DOHH2 (cell line): ENCODE measurements at regions not wholly inside any gene's neighbourhood (a gene's known extent, or its start where the extent isn't known, plus 50 kb on each side); places are given as distances from the start of the nearest gene placed in this dataset.

Experiments
- H3F3A ChIP-seq: fragments of 200-600 bp; sonication (generic), shearing (Covaris generic); 2 replicates; pipeline ENCODE4 v1.6.0; 2016; ENCODE audit warnings: antibody characterized with exemption, mild to moderate bottlenecking; ENCODE audit not compliant: control insufficient read depth, insufficient read depth
- H3K27ac ChIP-seq: fragments of 200-600 bp; sonication (generic); 2 replicates; pipeline ENCODE4 v1.5.1; 2014; ENCODE audit warnings: low read depth, mild to moderate bottlenecking, low read length, moderate library complexity
- H3K27me3 ChIP-seq: fragments of 200-600 bp; sonication (generic); 2 replicates; pipeline ENCODE4 v1.6.1; 2014; ENCODE audit warnings: mild to moderate bottlenecking, low read length, mixed read lengths; ENCODE audit not compliant: control insufficient read depth
- H3K36me3 ChIP-seq: fragments of 200-600 bp; sonication (generic); 2 replicates; pipeline ENCODE4 v1.6.1; 2014; ENCODE audit warnings: mild to moderate bottlenecking, low read length, moderate library complexity, mixed read lengths; ENCODE audit not compliant: control insufficient read depth
- H3K4me1 ChIP-seq: fragments of 200-600 bp; sonication (generic); 2 replicates; pipeline ENCODE4 v1.6.1; 2014; ENCODE audit warnings: mild to moderate bottlenecking, low read length, mixed read lengths; ENCODE audit not compliant: control insufficient read depth
- H3K4me2 ChIP-seq: fragments of 200-600 bp; sonication (generic); 2 replicates; pipeline ENCODE4 v1.6.0; 2014; ENCODE audit warnings: mild to moderate bottlenecking, low read length, moderate library complexity
- H3K4me3 ChIP-seq: fragments of 200-600 bp; sonication (generic); 2 replicates; pipeline ENCODE4 v1.5.1; 2014; ENCODE audit warnings: mild to moderate bottlenecking, low read length, mixed read lengths
- H3K79me2 ChIP-seq: fragments of 200-600 bp; sonication (generic); 2 replicates; pipeline ENCODE4 v1.6.1; 2014; ENCODE audit warnings: mild to moderate bottlenecking, low read length, mixed read lengths; ENCODE audit not compliant: control insufficient read depth
- H3K9me2 ChIP-seq: fragments of 200-600 bp; sonication (generic); replicated peaks from 2 replicates; pipeline ENCODE4 v1.6.1; 2014; ENCODE audit warnings: mild to moderate bottlenecking, low read length, mixed read lengths; ENCODE audit not compliant: control insufficient read depth
- H3K9me3 ChIP-seq: fragments of 200-600 bp; sonication (generic); 2 replicates; pipeline ENCODE4 v1.6.1; 2014; ENCODE audit warnings: antibody characterized with exemption, low read length, mixed read lengths; ENCODE audit not compliant: control insufficient read depth, insufficient read depth
- H4K20me1 ChIP-seq: fragments of 200-600 bp; sonication (generic); 2 replicates; pipeline ENCODE4 v1.6.0; 2014; ENCODE audit warnings: low read depth, mild to moderate bottlenecking, antibody characterized with exemption, low read length, moderate library complexity; ENCODE audit not compliant: control insufficient read depth, insufficient read depth
- EZH2phosphoT487 ChIP-seq: fragments of 200-600 bp; sonication (generic); IDR thresholded peaks from 2 replicates; pipeline ENCODE4 v1.6.1; 2017; ENCODE audit warnings: borderline replicate concordance, mild to moderate bottlenecking, antibody characterized with exemption, low read length, moderate library complexity, mixed read lengths
- TF ChIP-seq, protein P1 (sequence below): fragments of 200-600 bp; sonication (generic); IDR thresholded peaks from one replicate; pipeline ENCODE4 v1.5.1; 2014; ENCODE audit warnings: antibody characterized with exemption, mild to moderate bottlenecking, low read depth, low read length; ENCODE audit not compliant: poor library complexity, severe bottlenecking

DNA sequence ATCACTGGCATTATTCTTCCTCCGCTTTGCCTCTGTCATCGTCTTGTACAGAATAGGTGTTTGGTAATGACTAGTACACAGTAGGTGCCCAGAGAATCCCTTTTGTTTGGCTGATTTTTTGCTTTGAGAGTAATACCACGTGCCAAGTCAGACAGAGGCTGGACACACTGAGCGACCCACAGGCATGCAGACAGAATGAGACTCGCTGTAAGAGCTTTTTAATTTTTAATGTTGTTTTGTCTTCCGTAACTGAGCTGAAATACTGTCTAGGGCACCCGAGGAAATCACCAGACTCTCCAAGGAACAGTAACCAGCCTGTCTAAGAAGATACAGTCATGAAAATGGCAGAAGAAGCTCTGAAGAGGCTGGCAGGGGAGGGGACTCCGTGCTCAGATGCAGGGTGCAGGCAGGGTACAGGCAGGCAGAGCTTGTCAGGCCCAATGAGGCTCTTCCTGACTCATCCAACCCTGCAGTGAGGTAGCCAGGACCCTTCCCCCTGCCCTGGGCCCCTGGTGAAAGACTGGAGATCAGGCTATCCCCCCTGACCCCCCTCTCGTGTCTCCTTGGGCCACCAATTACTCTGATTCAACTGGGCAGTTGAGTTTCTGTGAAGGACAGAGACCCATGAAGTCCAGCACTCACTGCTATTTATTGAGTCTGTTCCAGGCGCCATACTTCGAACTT lies 60.1 kb upstream of the ECE1 start:
- no peaks in the 10 kb centered on the region for H4K20me1 ChIP-seq
- TF ChIP-seq EZH2phosphoT487: no peak
- TF ChIP-seq, protein P1, sequence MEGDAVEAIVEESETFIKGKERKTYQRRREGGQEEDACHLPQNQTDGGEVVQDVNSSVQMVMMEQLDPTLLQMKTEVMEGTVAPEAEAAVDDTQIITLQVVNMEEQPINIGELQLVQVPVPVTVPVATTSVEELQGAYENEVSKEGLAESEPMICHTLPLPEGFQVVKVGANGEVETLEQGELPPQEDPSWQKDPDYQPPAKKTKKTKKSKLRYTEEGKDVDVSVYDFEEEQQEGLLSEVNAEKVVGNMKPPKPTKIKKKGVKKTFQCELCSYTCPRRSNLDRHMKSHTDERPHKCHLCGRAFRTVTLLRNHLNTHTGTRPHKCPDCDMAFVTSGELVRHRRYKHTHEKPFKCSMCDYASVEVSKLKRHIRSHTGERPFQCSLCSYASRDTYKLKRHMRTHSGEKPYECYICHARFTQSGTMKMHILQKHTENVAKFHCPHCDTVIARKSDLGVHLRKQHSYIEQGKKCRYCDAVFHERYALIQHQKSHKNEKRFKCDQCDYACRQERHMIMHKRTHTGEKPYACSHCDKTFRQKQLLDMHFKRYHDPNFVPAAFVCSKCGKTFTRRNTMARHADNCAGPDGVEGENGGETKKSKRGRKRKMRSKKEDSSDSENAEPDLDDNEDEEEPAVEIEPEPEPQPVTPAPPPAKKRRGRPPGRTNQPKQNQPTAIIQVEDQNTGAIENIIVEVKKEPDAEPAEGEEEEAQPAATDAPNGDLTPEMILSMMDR: no peak
- H3K9me3 ChIP-seq: no peaks in the 10 kb centered on the region
- H3F3A ChIP-seq: no peaks in the 10 kb centered on the region
- H3K36me3 ChIP-seq: no peaks in the 10 kb centered on the region
- H3K4me1 ChIP-seq: peaks cover 11% of the 10 kb centered on the region
- no peak overlapping the region for H3K4me2 ChIP-seq
- no peaks in the 10 kb centered on the region for H3K79me2 ChIP-seq
- H3K9me2 ChIP-seq: no peaks in the 10 kb centered on the region
- H3K4me3 ChIP-seq: no peak overlapping the region
- no peak overlapping the region for H3K27ac ChIP-seq
- H3K27me3 ChIP-seq: peaks cover 30% of the 10 kb centered on the region

DNA sequence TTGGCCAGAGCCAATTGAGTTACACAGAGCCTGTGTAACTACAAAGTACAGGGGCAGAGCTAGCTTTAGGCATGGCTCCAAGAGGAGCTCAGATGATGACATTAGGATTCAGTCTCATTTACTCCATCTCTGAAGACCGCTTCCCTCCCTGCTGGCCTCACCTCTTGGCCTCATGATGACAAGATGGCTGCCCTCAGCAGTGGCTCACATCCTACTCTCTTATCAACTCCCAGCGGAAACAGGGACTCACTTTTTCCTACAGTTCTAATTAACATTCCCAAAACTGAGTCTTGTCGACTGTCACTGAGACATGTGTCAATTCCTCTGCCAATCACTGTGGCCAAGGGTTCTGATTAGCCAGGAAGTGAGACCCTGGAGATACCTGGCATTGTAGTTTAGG lies 59.4 kb upstream of the ECE1 start:
- Histone ChIP-seq H4K20me1 (no peaks in the 10 kb centered on the region), H3K9me3 (no peaks in the 10 kb centered on the region), H3K36me3 (no peaks in the 10 kb centered on the region), H3K9me2 (no peaks in the 10 kb centered on the region), H3K27ac (no peak overlapping the region), H3K4me2 (no peak overlapping the region), H3K79me2 (no peaks in the 10 kb centered on the region), H3K4me3 (no peak overlapping the region), H3K27me3 (peaks cover 32% of the 10 kb centered on the region), H3F3A (no peaks in the 10 kb centered on the region), H3K4me1 (peaks cover 11% of the 10 kb centered on the region)
- no peak for TF ChIP-seq EZH2phosphoT487
- TF ChIP-seq, protein P1: no peak

DNA sequence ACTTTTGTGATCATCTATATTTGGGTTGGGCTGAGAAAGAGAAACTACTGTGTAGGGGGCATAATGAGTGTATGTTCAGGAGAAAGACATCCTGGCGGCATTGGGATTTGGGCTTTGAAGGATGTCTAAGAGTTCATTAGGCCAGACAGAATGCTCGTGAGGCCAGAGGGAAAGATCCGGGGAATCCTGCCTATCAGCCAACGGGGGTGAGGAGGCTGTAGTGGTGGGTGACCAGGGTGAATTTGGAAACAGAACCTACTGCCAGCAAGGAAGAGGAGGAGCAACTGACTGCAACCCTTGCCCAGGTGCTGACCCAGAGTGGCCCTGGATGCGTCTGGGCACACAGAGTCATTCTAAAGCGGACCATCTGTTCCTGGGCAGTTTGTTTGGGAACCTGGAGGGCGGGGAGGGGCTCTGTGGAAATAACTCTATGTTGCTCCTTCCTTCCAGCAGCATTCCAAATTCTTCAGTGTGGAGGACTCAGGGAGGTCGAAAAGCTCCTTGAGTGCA lies 56.9 kb upstream of the ECE1 start:
- no peak overlapping the region for H3K27ac ChIP-seq
- H3K9me3 ChIP-seq: no peaks in the 10 kb centered on the region
- no peaks in the 10 kb centered on the region for H3K9me2 ChIP-seq
- H3K4me3 ChIP-seq: peak overlapping the region; percentile 76
- peaks cover 56% of the 10 kb centered on the region for H3K27me3 ChIP-seq
- H3K4me2 ChIP-seq: peak overlapping the region; percentile 82
- peaks cover 30% of the 10 kb centered on the region for H3K4me1 ChIP-seq
- TF ChIP-seq EZH2phosphoT487: no peak
- TF ChIP-seq, protein P1: no peak
- no peaks in the 10 kb centered on the region for H3K79me2 ChIP-seq
- H3F3A ChIP-seq: no peaks in the 10 kb centered on the region
- no peaks in the 10 kb centered on the region for H3K36me3 ChIP-seq
- no peaks in the 10 kb centered on the region; the same call in 1 of the 2 replicates for H4K20me1 ChIP-seq
